H1 (cell line): ENCODE measurements at regions not wholly inside any gene's neighbourhood (a gene's known extent, or its start where the extent isn't known, plus 50 kb on each side); places are given as distances from the start of the nearest gene placed in this dataset.

Source experiments
- CTCF ChIA-PET: fragments of 300-600 bp; sonication (Branson Sonifier 250); formaldehyde crosslinking; loops from one replicate; lab custom pipeline; 2021; ENCODE audit not compliant: partially characterized antibody; lab: Charles Lee
- POLR2A ChIA-PET: fragments of 300-600 bp; sonication (Branson Sonifier 250); formaldehyde crosslinking; loops from one replicate; lab custom pipeline; 2021; ENCODE audit warnings: inconsistent platforms; ENCODE audit not compliant: partially characterized antibody; lab: Charles Lee
- DNase-seq, 2 experiments: peaks; one replicate each; pipeline versions ENCODE4 v3.0.0 to v3.0.0-alpha.2; 2010 to 2022; ENCODE audit warnings: low spot score in 2 of 2, low read depth in 1 of 2, mixed read lengths in 1 of 2
- FAIRE-seq: peaks from 2 replicates; lab custom pipeline; 2011; peaks lifted over from hg19 to GRCh38; lab: Jason Lieb, UNC
- H2AFZ ChIP-seq: 2 replicates; pipeline ENCODE4 v1.8.1; 2012; ENCODE audit warnings: low read length, inconsistent platforms
- H2AK5ac ChIP-seq: 2 replicates; pipeline ENCODE4 v1.6.1; 2013; ENCODE audit warnings: low read depth, low read length
- H2BK120ac ChIP-seq: replicated peaks from 2 replicates; pipeline ENCODE3; 2013; ENCODE audit warnings: low read depth, low read length, inconsistent platforms
- H2BK12ac ChIP-seq: 2 replicates; pipeline ENCODE4 v1.6.1; 2013; ENCODE audit warnings: low read depth, low read length
- H2BK15ac ChIP-seq: 2 replicates; pipeline ENCODE4 v1.6.1; 2013; ENCODE audit warnings: low read length
- H2BK20ac ChIP-seq: 2 replicates; pipeline ENCODE4 v1.6.1; 2013; ENCODE audit warnings: low read length
- H2BK5ac ChIP-seq: 2 replicates; pipeline ENCODE4 v1.6.1; 2013; ENCODE audit warnings: low read depth, low read length
- H3K14ac ChIP-seq: 2 replicates; pipeline ENCODE4 v1.6.1; 2013; ENCODE audit warnings: inconsistent platforms; ENCODE audit not compliant: insufficient read length
- H3K18ac ChIP-seq: 2 replicates; pipeline ENCODE4 v1.6.1; 2013; ENCODE audit warnings: low read length; ENCODE audit errors: extremely low read depth
- H3K23ac ChIP-seq: 2 replicates; pipeline ENCODE4 v1.6.1; 2013; ENCODE audit warnings: inconsistent platforms; ENCODE audit not compliant: insufficient read length
- H3K23me2 ChIP-seq: 2 replicates; pipeline ENCODE4 v1.6.1; 2013; ENCODE audit warnings: low read depth, low read length
- H3K27ac ChIP-seq: 2 replicates; pipeline ENCODE4 v1.6.1; 2011; ENCODE audit warnings: low read depth, low read length, inconsistent platforms
- H3K27me3 ChIP-seq, 4 experiments: replicated peaks in 1 of 4; 1 replicate in 1 of 4; 2 replicates in 3 of 4; pipeline versions ENCODE4 v1.6.1 to v1.8.1; 2011 to 2013; ENCODE audit warnings: low read length in 3 of 4, mild to moderate bottlenecking in 3 of 4, inconsistent platforms in 2 of 4, mixed read lengths in 2 of 4, moderate library complexity in 1 of 4; ENCODE audit not compliant: control insufficient read depth in 3 of 4, insufficient read depth in 3 of 4; ENCODE audit errors: extremely low read depth in 1 of 4
- H3K36me3 ChIP-seq, 4 experiments: 2 replicates each; pipeline versions ENCODE4 v1.6.1 to v1.8.1; 2011 to 2013; ENCODE audit warnings: mild to moderate bottlenecking in 4 of 4, low read length in 3 of 4, moderate library complexity in 2 of 4, control low read depth in 1 of 4, inconsistent platforms in 1 of 4; ENCODE audit not compliant: insufficient read depth in 4 of 4, control insufficient read depth in 2 of 4
- H3K4ac ChIP-seq: replicated peaks from 2 replicates; pipeline ENCODE3; 2013; ENCODE audit warnings: low read length, low read depth, mixed read lengths, inconsistent platforms; ENCODE audit not compliant: insufficient read length
- H3K4me1 ChIP-seq, 4 experiments: replicated peaks in 1 of 4; 1 replicate in 1 of 4; 2 replicates in 3 of 4; pipeline versions ENCODE4 v1.6.1 to v1.8.1; 2011 to 2013; ENCODE audit warnings: low read length in 3 of 4, inconsistent platforms in 2 of 4, mixed read lengths in 1 of 4; ENCODE audit not compliant: insufficient read depth in 4 of 4, control insufficient read depth in 3 of 4
- H3K4me2 ChIP-seq, 2 experiments: 2 replicates each; pipeline versions ENCODE4 v1.6.1 to v1.8.1; 2011 to 2013; ENCODE audit warnings: low read depth in 2 of 2, low read length in 2 of 2, control low read depth in 1 of 2, inconsistent platforms in 1 of 2, mild to moderate bottlenecking in 1 of 2; ENCODE audit not compliant: insufficient read depth in 1 of 2
- H3K4me3 ChIP-seq, 4 experiments: fragments of 200-600, 300-600 bp in 1 of 4; sonication (generic), shearing (Covaris generic), sonication (Bioruptor Twin) in 1 of 4; 2 replicates each; pipeline versions ENCODE4 v1.5.1 to v1.8.1; 2011 to 2016; ENCODE audit warnings: low read length in 4 of 4, low read depth in 3 of 4, control low read depth in 2 of 4, inconsistent platforms in 2 of 4, mild to moderate bottlenecking in 2 of 4, mixed read lengths in 1 of 4, moderate library complexity in 1 of 4; ENCODE audit not compliant: insufficient read depth in 2 of 4; ENCODE audit errors: extremely low read depth in 1 of 4
- H3K56ac ChIP-seq: replicated peaks from 2 replicates; pipeline ENCODE3; 2013; ENCODE audit warnings: low read depth, mild to moderate bottlenecking, mixed read lengths, low read length, inconsistent platforms; ENCODE audit not compliant: insufficient read length
- H3K79me1 ChIP-seq: 2 replicates; pipeline ENCODE4 v1.6.1; 2013; ENCODE audit warnings: low read depth, low read length, control low read depth
- H3K79me2 ChIP-seq, 2 experiments: 2 replicates each; pipeline versions ENCODE4 v1.6.1 to v1.8.1; 2012 to 2013; ENCODE audit warnings: low read length in 2 of 2, mild to moderate bottlenecking in 2 of 2, inconsistent platforms in 1 of 2; ENCODE audit not compliant: insufficient read depth in 2 of 2, control insufficient read depth in 1 of 2
- H3K9ac ChIP-seq, 4 experiments: replicated peaks in 1 of 4; 1 replicate in 1 of 4; 2 replicates in 3 of 4; pipeline versions ENCODE4 v1.6.1 to v1.8.1; 2011 to 2013; ENCODE audit warnings: low read depth in 3 of 4, low read length in 3 of 4, control low read depth in 2 of 4, mild to moderate bottlenecking in 2 of 4, moderate library complexity in 2 of 4, inconsistent platforms in 1 of 4; ENCODE audit errors: extremely low read depth in 1 of 4
- H3K9me3 ChIP-seq, 2 experiments: 2 replicates each; pipeline versions ENCODE4 v1.6.1 to v1.8.1; 2012 to 2013; ENCODE audit warnings: mild to moderate bottlenecking in 2 of 2, moderate library complexity in 2 of 2, control low read depth in 1 of 2, inconsistent platforms in 1 of 2, low read depth in 1 of 2, low read length in 1 of 2, mixed read lengths in 1 of 2; ENCODE audit not compliant: insufficient read depth in 2 of 2
- H4K20me1 ChIP-seq, 2 experiments: replicated peaks in 1 of 2; 2 replicates each; pipeline versions ENCODE3 to v1.8.1; 2011 to 2013; ENCODE audit warnings: inconsistent platforms in 2 of 2, low read length in 2 of 2, mild to moderate bottlenecking in 1 of 2; ENCODE audit not compliant: insufficient read depth in 2 of 2, control insufficient read depth in 1 of 2
- H4K5ac ChIP-seq: 2 replicates; pipeline ENCODE4 v1.6.1; 2013; ENCODE audit warnings: low read length, low read depth, mixed read lengths, inconsistent platforms; ENCODE audit not compliant: insufficient read length
- H4K8ac ChIP-seq: 2 replicates; pipeline ENCODE4 v1.8.0; 2013; ENCODE audit warnings: mild to moderate bottlenecking, moderate library complexity, low read length, inconsistent platforms; ENCODE audit not compliant: insufficient read depth; ENCODE audit errors: extremely low read depth
- H4K91ac ChIP-seq: replicated peaks from 2 replicates; pipeline ENCODE3; 2013; ENCODE audit warnings: low read length, mixed read lengths, inconsistent platforms; ENCODE audit not compliant: insufficient read length
- BRCA1 ChIP-seq: IDR thresholded peaks from 2 replicates; pipeline ENCODE4 v1.6.1; 2012; ENCODE audit warnings: low read depth, low read length, improper control_type of control experiment
- JUND ChIP-seq: IDR thresholded peaks from 2 replicates; pipeline ENCODE4 v1.6.1; 2011; ENCODE audit warnings: mild to moderate bottlenecking, improper control_type of control experiment, low read length
- POLR2AphosphoS5 ChIP-seq: IDR thresholded peaks from 2 replicates; pipeline ENCODE4 v1.6.1; 2011; ENCODE audit warnings: low read depth, low read length
- POU5F1 ChIP-seq: IDR thresholded peaks from 2 replicates; pipeline ENCODE4 v1.6.1; 2011; ENCODE audit warnings: low read depth, mild to moderate bottlenecking, low read length, moderate library complexity
- TAF7 ChIP-seq: optimal IDR thresholded peaks from 2 replicates; pipeline ENCODE3; 2011; ENCODE audit warnings: low read depth, mild to moderate bottlenecking, inconsistent platforms, low read length, moderate library complexity, borderline replicate concordance
- TEAD4 ChIP-seq: IDR thresholded peaks from 2 replicates; pipeline ENCODE4 v1.6.1; 2012; ENCODE audit warnings: low read depth, low read length, inconsistent platforms, mixed read lengths
- WGBS, 2 experiments: shearing (Covaris generic) in 1 of 2; methylation state at CpG; one replicate each; pipeline versions ENCODE4 v1.1.6 to v1.1.7; 2013 to 2015; ENCODE audit warnings: low lambda C conversion rate in 2 of 2, mixed read lengths in 2 of 2, inconsistent platforms in 1 of 2, low coverage in 1 of 2, missing lambda C conversion rate in 1 of 2; ENCODE audit not compliant: insufficient replicate concordance in 2 of 2, insufficient coverage in 1 of 2, insufficient read length in 1 of 2; ENCODE audit errors: extremely low coverage in 1 of 2, missing lambda C conversion rate in 1 of 2; 5-methylcytosine and 5-hydroxymethylcytosine counted together

DNA sequence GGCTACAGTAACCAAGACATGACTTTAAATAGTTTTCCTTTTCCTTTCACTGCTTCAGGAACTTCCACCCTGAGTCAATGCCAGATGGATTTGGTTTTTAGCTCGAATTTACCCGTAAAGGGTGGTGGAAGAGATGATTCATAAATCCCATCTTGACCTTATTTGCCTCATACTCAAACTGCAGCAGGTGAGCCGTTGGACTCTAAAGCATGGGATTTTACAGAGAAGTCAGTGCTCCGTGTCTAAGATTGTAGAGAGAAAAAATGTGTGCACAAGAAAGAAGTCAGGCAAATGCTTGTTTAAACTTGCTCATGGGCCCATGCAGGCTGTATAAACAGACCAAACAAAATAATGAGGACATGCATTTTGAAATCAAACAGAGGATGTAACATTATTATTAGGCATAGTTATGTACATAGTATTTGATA lies 369.7 kb upstream of the TRIB2 start:
- DNase-seq (no peak), FAIRE-seq (no peak)
- Histone ChIP-seq H3K9ac (no peak overlapping the region), H3K9me3 (no peaks in the 10 kb centered on the region), H4K20me1 (no peaks in the 10 kb centered on the region), H3K4me3 (no peak overlapping the region), H3K27ac (no peak overlapping the region), H3K36me3 (no peaks in the 10 kb centered on the region), H3K4me1 (no peaks in the 10 kb centered on the region), H3K79me1 (no peaks in the 10 kb centered on the region), H2AK5ac (no peak overlapping the region), H3K14ac (no peak overlapping the region), H2BK20ac (no peak overlapping the region), H2BK120ac (no peak overlapping the region), H3K27me3 (no peaks in the 10 kb centered on the region), H3K23ac (no peak overlapping the region), H2AFZ (no peak overlapping the region), H3K18ac (no peak overlapping the region), H3K4me2 (no peak overlapping the region), H3K23me2 (no peaks in the 10 kb centered on the region), H2BK12ac (no peak overlapping the region), H3K56ac (no peak overlapping the region), H2BK5ac (no peak overlapping the region), H2BK15ac (no peak overlapping the region), H3K79me2 (no peaks in the 10 kb centered on the region), H4K8ac (no peak overlapping the region), H3K4ac (no peak overlapping the region), H4K91ac (no peak overlapping the region), H4K5ac (no peak overlapping the region)
- WGBS, 2 experiments: 90% methylated on average over 4 of the region's 4 CpGs; no CpG with 5 or more reads in 1 of the 2 experiments
- ChIA-PET CTCF (interaction anchor here (0.7 kb wide), 1 partner anchor 563 kb away, joined by 3 read pairs; no protein-coding TSS in a partner anchor), POLR2A (no interaction called here)
- TF ChIP-seq TAF7 (no peak), POLR2AphosphoS5 (no peak), JUND (no peak), POU5F1 (no peak), BRCA1 (no peak), TEAD4 (no peak)
